B cell (primary cell): ENCODE measurements at regions not wholly inside any gene's neighbourhood (a gene's known extent, or its start where the extent isn't known, plus 50 kb on each side); places are given as distances from the start of the nearest gene placed in this dataset.

Source experiments
- ATAC-seq: fragments of 200-7000 bp; cut with Tn5 transposase; one replicate; pipeline ENCODE4 v1.10.0; 2021; ENCODE audit warnings: low read depth, mild to moderate bottlenecking, moderate number of reproducible peaks, moderate library complexity
- CTCF ChIA-PET: fragments of 350-600 bp; sonication (Branson Sonifier 250); formaldehyde crosslinking; loops from one replicate; lab custom pipeline; 2021; ENCODE audit warnings: antibody characterized with exemption, inconsistent platforms; lab: Charles Lee
- POLR2A ChIA-PET: fragments of 350-600 bp; sonication (Branson Sonifier 250); formaldehyde crosslinking; loops from one replicate; lab custom pipeline; 2021; ENCODE audit warnings: antibody characterized with exemption; lab: Charles Lee
- DNase-seq: peaks from one replicate; pipeline ENCODE4 v3.0.0; 2013
- H2AFZ ChIP-seq: 2 replicates; pipeline ENCODE4 v1.6.1; 2012; ENCODE audit warnings: mild to moderate bottlenecking, low read depth, low read length; ENCODE audit not compliant: insufficient read depth, poor library complexity, severe bottlenecking
- H3K27ac ChIP-seq, 2 donors: 1 replicate in 1 of 2; 2 replicates in 1 of 2; pipeline ENCODE4 v1.5.1; 2012 to 2013; ENCODE audit warnings: low read length in 2 of 2, mild to moderate bottlenecking in 2 of 2, moderate library complexity in 1 of 2
- H3K27me3 ChIP-seq, 4 experiments: fragments of 200-600 bp in 1 of 4; sonication (generic) in 1 of 4; replicated peaks in 1 of 4; 1 replicate in 2 of 4; 2 replicates in 2 of 4; pipeline versions ENCODE4 v1.6.1 to v1.7.0; 2013 to 2016; ENCODE audit warnings: low read length in 3 of 4, mild to moderate bottlenecking in 2 of 4, mixed read lengths in 1 of 4, moderate library complexity in 1 of 4; ENCODE audit not compliant: insufficient read depth in 4 of 4, control insufficient read depth in 3 of 4; ENCODE audit errors: control extremely low read depth in 1 of 4
- H3K36me3 ChIP-seq, 2 experiments: replicated peaks in 1 of 2; 1 replicate in 1 of 2; 2 replicates in 1 of 2; pipeline versions ENCODE4 v1.6.1 to v1.7.1; 2013; ENCODE audit warnings: low read length in 1 of 2; ENCODE audit not compliant: insufficient read depth in 2 of 2, control insufficient read depth in 1 of 2; ENCODE audit errors: control extremely low read depth in 1 of 2, extremely low read depth in 1 of 2
- H3K4me1 ChIP-seq, 2 donors: fragments of 200-600 bp in 1 of 2; sonication (generic) in 1 of 2; 1 replicate in 1 of 2; 2 replicates in 1 of 2; pipeline versions ENCODE4 v1.5.1 to v1.6.1; 2013 to 2017; ENCODE audit warnings: low read length in 2 of 2; ENCODE audit not compliant: control insufficient read depth in 2 of 2, insufficient read depth in 2 of 2
- H3K4me2 ChIP-seq: replicated peaks from 2 replicates; pipeline ENCODE3; 2012; ENCODE audit warnings: mild to moderate bottlenecking, low read depth, low read length; ENCODE audit not compliant: poor library complexity, severe bottlenecking
- H3K4me3 ChIP-seq, 5 experiments: fragments of 200-600 bp in 1 of 5; sonication (generic) in 1 of 5; 1 replicate in 3 of 5; 2 replicates in 2 of 5; pipeline versions ENCODE4 v1.5.1 to v1.7.0; 2011 to 2016; ENCODE audit warnings: low read length in 4 of 5, mild to moderate bottlenecking in 4 of 5, low read depth in 2 of 5, control low read depth in 1 of 5, moderate library complexity in 1 of 5; ENCODE audit not compliant: insufficient read depth in 1 of 5; ENCODE audit errors: control extremely low read depth in 1 of 5, extremely low read depth in 1 of 5
- H3K79me2 ChIP-seq: fragments of 200-600 bp; sonication (generic); one replicate; pipeline ENCODE4 v1.6.0; 2016; ENCODE audit warnings: low read length; ENCODE audit not compliant: control insufficient read depth, insufficient read depth
- H3K9ac ChIP-seq: fragments of 200-600 bp; sonication (generic); 2 replicates; pipeline ENCODE4 v1.6.1; 2017; ENCODE audit warnings: mild to moderate bottlenecking, low read length, moderate library complexity
- H3K9me3 ChIP-seq, 3 donors: one replicate each; pipeline versions ENCODE4 v1.6.1 to v1.7.1; 2013; ENCODE audit warnings: low read length in 2 of 3; ENCODE audit not compliant: control insufficient read depth in 2 of 3, insufficient read depth in 1 of 3; ENCODE audit errors: control extremely low read depth in 1 of 3
- H4K20me1 ChIP-seq: 2 replicates; pipeline ENCODE4 v1.6.0; 2012; ENCODE audit warnings: mild to moderate bottlenecking, low read length; ENCODE audit not compliant: insufficient read depth, control insufficient read depth, poor library complexity, severe bottlenecking
- H3K27ac Mint-ChIP-seq: one replicate; pipeline ENCODE4 v1.8.0; 2021; ENCODE audit warnings: mixed read lengths
- H3K27me3 Mint-ChIP-seq: one replicate; pipeline ENCODE4 v1.8.0; 2021; ENCODE audit warnings: mixed read lengths
- H3K4me1 Mint-ChIP-seq: one replicate; pipeline ENCODE4 v1.8.0; 2021; ENCODE audit warnings: mixed read lengths
- H3K4me3 Mint-ChIP-seq: one replicate; pipeline ENCODE4 v1.8.0; 2021; ENCODE audit warnings: mixed read lengths
- H3K9me3 Mint-ChIP-seq: one replicate; pipeline ENCODE4 v1.8.0; 2022; ENCODE audit warnings: mixed read lengths; ENCODE audit not compliant: insufficient read depth
- EZH2 ChIP-seq: IDR thresholded peaks from 2 replicates; pipeline ENCODE4 v1.6.1; 2012; ENCODE audit warnings: borderline replicate concordance, low read depth, mild to moderate bottlenecking, moderate library complexity, low read length; ENCODE audit not compliant: insufficient read depth, poor library complexity, severe bottlenecking
- WGBS: methylation state at CpG from one replicate; pipeline ENCODE4 v1.1.5; 2013; ENCODE audit warnings: missing lambda C conversion rate; ENCODE audit not compliant: insufficient coverage; 5-methylcytosine and 5-hydroxymethylcytosine counted together
- intact Hi-C: fragments of 100-400 bp; cut with micrococcal nuclease; formaldehyde crosslinking; loops from one replicate; pipeline ENCODE4 v1.10.0; 2022
- TF ChIP-seq, protein P1 (sequence below): fragments of 200-600 bp; IDR thresholded peaks from one replicate; pipeline ENCODE4 v1.8.0; 2022; ENCODE audit warnings: antibody characterized with exemption, mild to moderate bottlenecking

DNA sequence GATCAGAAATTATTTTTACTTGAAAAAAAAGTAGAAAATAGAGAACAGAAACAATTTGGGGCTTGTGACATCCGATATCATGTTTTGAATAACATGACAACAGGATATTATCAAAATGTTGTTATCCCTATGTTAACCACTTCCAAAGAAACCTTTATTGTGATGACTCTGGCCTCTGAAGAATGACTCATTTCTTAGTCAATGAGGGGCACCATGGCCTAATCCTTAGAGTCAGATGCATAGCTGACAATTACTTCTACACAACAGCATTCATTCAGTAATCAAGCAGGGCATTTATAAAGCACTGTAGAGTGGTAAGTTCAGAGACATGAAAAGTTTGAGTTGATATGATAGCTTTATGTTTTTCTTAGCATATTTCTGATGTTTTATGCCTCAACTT lies 703.0 kb downstream of the RNF144A start:
- no peak for TF ChIP-seq EZH2
- H3K4me1 Mint-ChIP-seq, result peaks cover 2% of the 10 kb centered on the region
- no peak overlapping the region for H3K4me3 Mint-ChIP-seq
- Histone ChIP-seq H4K20me1 (no peaks in the 10 kb centered on the region), H3K4me3 (no peak overlapping the region), H3K4me2 (no peak overlapping the region), H3K79me2 (no peaks in the 10 kb centered on the region), H3K9ac (no peak overlapping the region), H3K36me3 (no peaks in the 10 kb centered on the region), H3K27ac (no peak overlapping the region), H3K4me1 (peaks cover 7 to 8% of the 10 kb centered on the region in 2 donors), H3K9me3 (no peaks in the 10 kb centered on the region), H2AFZ (no peak overlapping the region), H3K27me3 (no peaks in the 10 kb centered on the region)
- peaks cover 3% of the 10 kb centered on the region for H3K9me3 Mint-ChIP-seq
- no peak for ATAC-seq
- WGBS, result 80% methylated on average over 1 of the region's 1 CpG
- ChIA-PET CTCF (no interaction called here), POLR2A (no interaction called here)
- intact Hi-C loops, result no loop called here
- no peak overlapping the region for H3K27ac Mint-ChIP-seq
- H3K27me3 Mint-ChIP-seq, result peaks cover 2% of the 10 kb centered on the region
- no peak for DNase-seq

DNA sequence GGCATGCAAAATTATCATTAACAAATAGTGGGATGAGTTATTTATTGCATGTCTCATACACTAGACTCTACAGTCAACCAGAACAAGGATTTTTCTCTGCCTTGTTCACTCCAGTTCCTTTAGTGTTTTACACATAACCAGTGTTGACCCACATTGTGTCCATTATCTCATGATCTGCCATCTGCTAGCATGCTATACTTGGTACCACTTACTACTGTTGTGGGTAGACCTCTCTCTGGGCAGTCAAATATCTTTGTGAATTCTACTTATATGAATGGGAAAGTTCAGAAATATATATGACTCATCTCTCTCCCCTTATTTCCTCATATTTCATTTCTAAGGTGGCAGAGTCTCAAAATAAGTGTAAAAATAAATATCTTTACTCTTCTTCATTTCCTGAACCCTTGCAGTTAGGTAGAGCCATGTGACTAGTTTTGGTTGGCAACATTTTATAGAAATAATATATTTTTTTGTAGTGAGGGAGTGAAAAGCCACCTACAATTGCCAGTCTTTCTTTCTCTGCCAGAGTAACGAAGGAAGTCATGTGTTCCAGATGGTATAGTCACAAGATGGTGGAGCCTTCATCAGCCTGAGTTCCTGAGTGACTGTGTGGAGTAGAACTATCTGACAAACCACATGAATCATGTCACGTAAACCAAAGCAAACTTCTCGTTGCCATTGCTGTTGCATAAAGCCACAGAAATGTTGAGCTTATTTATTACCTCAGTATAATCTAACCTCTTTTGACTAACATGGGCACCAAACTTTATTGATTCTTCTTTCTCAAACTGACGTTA lies 704.0 kb downstream of the RNF144A start:
- Histone ChIP-seq H3K79me2 (no peaks in the 10 kb centered on the region), H2AFZ (no peak overlapping the region), H3K9ac (no peak overlapping the region), H3K9me3 (no peaks in the 10 kb centered on the region), H3K36me3 (no peaks in the 10 kb centered on the region), H3K4me2 (no peak overlapping the region), H3K4me3 (no peak overlapping the region), H3K27ac (no peak overlapping the region), H3K27me3 (no peaks in the 10 kb centered on the region), H3K4me1 (peaks cover 17% of the 10 kb centered on the region in 2 donors), H4K20me1 (no peaks in the 10 kb centered on the region)
- ChIA-PET CTCF (no interaction called here), POLR2A (no interaction called here)
- Mint-ChIP-seq H3K4me1 (peaks cover 2% of the 10 kb centered on the region), H3K9me3 (peaks cover 3% of the 10 kb centered on the region), H3K27ac (no peak overlapping the region), H3K4me3 (no peak overlapping the region), H3K27me3 (no peaks in the 10 kb centered on the region)
- intact Hi-C loops, result no loop called here
- DNase-seq, result no peak
- no peak for TF ChIP-seq EZH2
- TF ChIP-seq, protein P1, sequence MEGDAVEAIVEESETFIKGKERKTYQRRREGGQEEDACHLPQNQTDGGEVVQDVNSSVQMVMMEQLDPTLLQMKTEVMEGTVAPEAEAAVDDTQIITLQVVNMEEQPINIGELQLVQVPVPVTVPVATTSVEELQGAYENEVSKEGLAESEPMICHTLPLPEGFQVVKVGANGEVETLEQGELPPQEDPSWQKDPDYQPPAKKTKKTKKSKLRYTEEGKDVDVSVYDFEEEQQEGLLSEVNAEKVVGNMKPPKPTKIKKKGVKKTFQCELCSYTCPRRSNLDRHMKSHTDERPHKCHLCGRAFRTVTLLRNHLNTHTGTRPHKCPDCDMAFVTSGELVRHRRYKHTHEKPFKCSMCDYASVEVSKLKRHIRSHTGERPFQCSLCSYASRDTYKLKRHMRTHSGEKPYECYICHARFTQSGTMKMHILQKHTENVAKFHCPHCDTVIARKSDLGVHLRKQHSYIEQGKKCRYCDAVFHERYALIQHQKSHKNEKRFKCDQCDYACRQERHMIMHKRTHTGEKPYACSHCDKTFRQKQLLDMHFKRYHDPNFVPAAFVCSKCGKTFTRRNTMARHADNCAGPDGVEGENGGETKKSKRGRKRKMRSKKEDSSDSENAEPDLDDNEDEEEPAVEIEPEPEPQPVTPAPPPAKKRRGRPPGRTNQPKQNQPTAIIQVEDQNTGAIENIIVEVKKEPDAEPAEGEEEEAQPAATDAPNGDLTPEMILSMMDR, result no peak
- WGBS, result 90% methylated on average over 2 of the region's 4 CpGs
- ATAC-seq, result no peak
